HG03159 (cell line): ENCODE measurements at regions not wholly inside any gene's neighbourhood (a gene's known extent, or its start where the extent isn't known, plus 50 kb on each side); places are given as distances from the start of the nearest gene placed in this dataset.

Experiments
- ATAC-seq: cut with Tn5 transposase; IDR thresholded peaks from one replicate; pipeline ENCODE4 v1.9.1; 2021; ENCODE audit warnings: mild to moderate bottlenecking, moderate library complexity; ENCODE audit not compliant: unreplicated experiment

GRCh38 chr3:168269001-168269400 lies 173.3 kb upstream of the GOLIM4 start:
- ATAC-seq: no peak

GRCh38 chr3:168267179-168267578 lies 171.5 kb upstream of the GOLIM4 start:
- no peak for ATAC-seq

GRCh38 chr3:168266335-168266734 lies 170.6 kb upstream of the GOLIM4 start:
- ATAC-seq: no peak

- no peak for ATAC-seq
Measured at GRCh38 chr3:168262887-168263286, 167.2 kb upstream of the GOLIM4 start.

GRCh38 chr3:168260859-168261258 lies 165.1 kb upstream of the GOLIM4 start:
- no peak for ATAC-seq

GRCh38 chr3:168251371-168251770 lies 155.6 kb upstream of the GOLIM4 start:
- ATAC-seq: peak; percentile 46

GRCh38 chr3:168250415-168250861 lies 154.7 kb upstream of the GOLIM4 start:
- ATAC-seq: peak; percentile 20

GRCh38 chr3:168249550-168250414 lies 154.1 kb upstream of the GOLIM4 start:
- peak; percentile 66 for ATAC-seq

- no peak for ATAC-seq
Measured at GRCh38 chr3:168249205-168249549, 153.5 kb upstream of the GOLIM4 start.

GRCh38 chr3:168248383-168249204 lies 152.9 kb upstream of the GOLIM4 start:
- ATAC-seq: peak; percentile 7

GRCh38 chr3:168241156-168241555 lies 145.4 kb upstream of the GOLIM4 start:
- no peak for ATAC-seq

- no peak for ATAC-seq
Measured at GRCh38 chr3:168239287-168239686, 143.6 kb upstream of the GOLIM4 start.

GRCh38 chr3:168233001-168233400 lies 137.3 kb upstream of the GOLIM4 start:
- no peak for ATAC-seq

- no peak for ATAC-seq
Measured at GRCh38 chr3:168223085-168223484, 127.4 kb upstream of the GOLIM4 start.

GRCh38 chr3:168220556-168220955 lies 124.8 kb upstream of the GOLIM4 start:
- no peak for ATAC-seq

- no peak for ATAC-seq
Measured at GRCh38 chr3:168219530-168219929, 123.8 kb upstream of the GOLIM4 start.

- ATAC-seq: no peak
Measured at GRCh38 chr3:168218600-168218999, 122.9 kb upstream of the GOLIM4 start.

- ATAC-seq: no peak
Measured at GRCh38 chr3:168216851-168217250, 121.1 kb upstream of the GOLIM4 start.

GRCh38 chr3:168213920-168214319 lies 118.2 kb upstream of the GOLIM4 start:
- peak; percentile 92 for ATAC-seq

GRCh38 chr3:168212664-168213285 lies 117.1 kb upstream of the GOLIM4 start:
- ATAC-seq: no peak

- no peak for ATAC-seq
Measured at GRCh38 chr3:168205451-168205850, 109.7 kb upstream of the GOLIM4 start.
